8988T (cell line): ENCODE measurements at regions not wholly inside any gene's neighbourhood (a gene's known extent, or its start where the extent isn't known, plus 50 kb on each side); places are given as distances from the start of the nearest gene placed in this dataset.

Source experiments
- DNase-seq: peaks from one replicate; pipeline ENCODE4 v3.0.0; 2011

DNA sequence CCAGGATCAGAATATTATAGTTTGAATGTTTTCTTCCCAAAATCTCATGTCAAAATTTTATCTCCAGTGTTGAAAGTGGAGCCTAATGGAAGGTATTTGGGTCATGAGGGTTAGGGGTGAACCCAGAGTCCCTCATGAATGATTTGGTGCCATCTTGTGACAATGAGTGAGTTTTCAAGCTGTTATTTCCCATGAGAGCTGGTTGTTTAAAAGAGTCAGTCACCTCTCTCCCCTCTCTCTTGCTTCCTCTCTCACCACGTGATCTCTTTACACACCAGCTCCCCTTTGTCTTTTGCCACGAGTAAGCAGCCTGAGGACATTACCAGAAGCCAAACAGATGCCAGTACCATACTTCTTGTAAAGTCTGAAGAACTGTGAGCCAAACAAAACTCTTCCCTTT, 561.6 kb downstream of the RERGL start:
- no peak for DNase-seq

DNA sequence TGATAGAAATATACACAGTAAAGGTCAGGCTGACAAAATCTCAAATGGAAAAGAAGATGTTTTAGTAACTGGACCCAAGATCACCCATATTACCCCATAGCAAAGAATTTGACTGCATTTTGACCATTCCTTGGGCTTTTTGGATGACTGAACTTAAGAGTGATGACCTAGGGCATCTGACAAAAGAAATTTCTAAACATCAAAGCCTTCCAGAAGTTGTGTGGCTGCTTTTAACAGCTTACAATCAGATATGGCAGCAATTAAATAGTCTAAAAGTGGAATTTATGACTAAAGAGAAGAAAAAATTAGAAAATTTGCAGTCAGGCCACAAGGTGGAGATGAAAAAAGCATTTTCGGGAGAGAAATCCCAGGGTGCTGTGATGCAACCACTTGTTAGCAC, 563.0 kb downstream of the RERGL start:
- no peak for DNase-seq

DNA sequence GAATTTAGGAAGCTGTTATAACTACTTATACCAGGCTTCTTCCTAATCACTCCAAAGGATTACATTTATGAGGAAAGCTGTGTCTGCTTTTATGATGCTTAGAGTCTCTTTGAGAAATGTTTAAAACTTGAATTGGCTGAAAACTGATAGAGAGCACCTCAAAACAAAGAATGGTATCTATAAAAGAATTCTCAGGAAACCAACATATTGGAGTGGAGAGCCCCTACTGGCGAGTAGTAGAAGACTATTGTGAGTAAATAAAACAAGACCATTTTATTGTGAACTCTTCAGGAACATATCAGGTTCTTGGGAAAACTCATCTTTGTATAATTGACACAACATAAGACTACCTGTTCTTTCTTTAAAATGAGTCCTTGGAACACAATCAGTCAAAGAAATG, 578.6 kb downstream of the RERGL start:
- no peak for DNase-seq

DNA sequence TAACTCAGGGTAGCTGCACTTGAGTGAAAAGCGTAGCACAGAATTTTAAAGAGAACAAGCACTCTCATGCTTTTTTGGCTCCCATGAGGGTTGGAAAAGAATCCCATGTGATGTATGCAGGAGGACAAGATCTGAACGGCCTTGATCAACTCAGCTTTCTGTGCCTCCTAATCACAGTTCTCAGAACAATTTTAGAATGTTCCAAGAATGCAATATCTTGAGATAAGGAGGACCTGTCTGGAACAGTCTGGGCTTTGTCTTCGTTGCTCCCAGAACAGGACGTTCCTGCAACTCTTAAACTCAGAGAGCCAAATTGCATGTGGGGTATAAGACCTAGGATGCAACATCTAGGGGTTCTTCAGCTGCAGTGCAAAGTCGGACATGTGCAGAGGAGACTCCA, 582.7 kb downstream of the RERGL start:
- no peak for DNase-seq

DNA sequence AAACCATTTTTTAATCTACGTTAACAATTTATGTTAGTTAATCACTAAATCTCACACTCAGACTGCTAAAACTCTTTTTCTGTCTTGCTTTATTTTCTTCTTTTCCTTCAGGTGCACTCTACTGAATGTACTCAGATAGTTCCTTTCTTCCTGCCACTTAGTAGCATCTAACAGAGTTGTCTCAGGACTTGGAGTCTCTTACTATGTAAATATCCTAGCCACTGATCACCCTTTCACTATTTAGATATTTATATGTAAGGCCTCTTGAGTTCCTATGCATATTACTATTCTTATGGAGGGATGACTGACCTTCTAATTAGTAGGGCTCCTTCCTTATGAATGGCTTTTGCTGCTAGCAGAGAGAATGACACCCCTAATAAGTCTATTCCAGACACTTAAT, 586.3 kb downstream of the RERGL start:
- no peak for DNase-seq

DNA sequence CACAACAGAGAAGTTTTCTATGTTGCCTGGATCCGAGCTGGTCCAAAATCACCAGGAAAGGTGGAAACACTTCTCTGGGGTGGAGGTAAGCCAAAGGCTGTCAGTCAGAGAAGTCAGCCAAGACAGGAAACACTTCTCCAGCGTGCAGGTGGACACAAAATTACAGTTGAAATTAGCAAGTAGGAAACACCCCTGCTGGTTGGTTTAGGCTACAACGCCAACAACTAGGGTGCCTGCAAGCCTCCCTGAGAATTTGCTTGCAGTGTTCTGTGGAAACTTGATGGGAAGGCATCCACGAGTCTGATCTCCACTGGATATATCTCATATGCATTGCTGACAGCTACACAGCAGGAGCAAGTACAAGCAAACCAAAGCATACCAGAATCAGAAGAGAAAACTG, 600.5 kb downstream of the RERGL start:
- no peak for DNase-seq

DNA sequence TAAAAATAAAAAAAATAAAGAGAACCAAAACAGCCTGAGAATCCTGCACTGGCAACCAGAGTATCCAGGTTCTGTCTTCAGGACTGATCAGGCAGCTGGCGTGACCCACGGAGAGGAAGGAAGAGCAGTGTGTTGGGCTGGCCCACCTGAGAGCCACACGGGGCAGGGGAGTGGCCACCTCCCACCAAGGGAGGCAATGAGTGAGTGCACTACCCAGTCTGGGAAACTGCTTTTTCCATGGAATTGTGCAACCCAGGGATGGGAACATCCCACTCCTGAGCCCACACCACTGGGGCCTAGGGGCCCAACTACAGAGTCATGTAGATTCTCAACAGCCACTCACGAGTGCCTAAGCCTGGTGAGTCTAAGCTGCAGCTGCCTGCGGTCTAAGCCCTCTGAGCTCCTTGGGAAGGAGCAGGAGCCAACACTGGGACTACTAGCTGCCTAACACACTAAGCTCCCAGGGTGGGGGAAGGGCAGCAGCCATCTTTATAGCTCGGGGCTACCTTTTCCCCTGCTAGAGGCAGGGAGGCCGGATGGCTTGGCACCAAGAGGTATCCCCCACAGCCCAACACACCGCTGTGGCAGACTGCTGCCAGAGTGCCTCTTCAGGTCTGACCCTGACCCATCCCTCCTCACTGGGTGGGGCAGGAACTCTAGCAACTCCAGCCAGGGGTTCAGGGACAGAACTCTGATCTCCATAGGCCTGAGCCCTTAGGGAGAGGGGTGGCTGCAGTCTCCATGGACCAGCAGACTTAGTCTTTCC, 610.9 kb downstream of the RERGL start:
- DNase-seq: no peak

DNA sequence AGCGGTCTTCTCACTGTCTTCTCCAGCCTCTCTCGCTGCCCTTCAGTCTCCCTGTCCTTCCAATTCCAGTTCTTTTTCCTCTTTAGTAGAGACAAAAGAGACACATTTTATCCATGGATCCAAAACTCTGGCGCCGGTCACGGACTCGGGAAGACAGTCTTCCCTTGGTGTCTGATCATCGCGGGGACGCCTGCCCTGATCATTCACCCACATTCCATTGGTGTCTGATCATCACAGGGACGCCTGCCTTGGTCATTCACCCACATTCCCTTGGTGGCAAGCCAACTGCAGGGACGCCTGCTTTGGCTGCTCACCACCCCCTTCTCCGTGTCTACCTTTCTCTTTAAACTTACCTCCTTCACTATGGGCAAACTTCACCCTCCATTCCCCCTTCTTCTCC, 619.5 kb downstream of the RERGL start:
- no peak for DNase-seq

DNA sequence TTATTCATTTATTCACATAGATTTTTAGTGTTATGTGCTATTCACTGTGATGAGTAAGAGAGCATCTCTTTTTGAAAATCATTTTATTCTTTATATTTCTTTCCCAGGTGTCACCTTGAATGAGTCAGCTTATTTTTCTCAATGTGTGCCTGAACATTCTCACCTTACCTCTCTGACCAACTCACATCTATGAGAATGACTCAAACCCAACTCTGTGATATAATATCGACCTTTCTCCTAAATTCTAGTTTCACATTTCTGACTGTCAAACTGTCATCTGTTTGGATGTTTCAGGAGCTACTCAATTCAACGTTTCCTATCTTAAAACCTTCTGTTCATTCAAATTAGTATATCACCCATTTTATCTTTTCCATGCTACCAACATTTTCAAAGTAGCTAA, 630.8 kb downstream of the RERGL start:
- no peak for DNase-seq

DNA sequence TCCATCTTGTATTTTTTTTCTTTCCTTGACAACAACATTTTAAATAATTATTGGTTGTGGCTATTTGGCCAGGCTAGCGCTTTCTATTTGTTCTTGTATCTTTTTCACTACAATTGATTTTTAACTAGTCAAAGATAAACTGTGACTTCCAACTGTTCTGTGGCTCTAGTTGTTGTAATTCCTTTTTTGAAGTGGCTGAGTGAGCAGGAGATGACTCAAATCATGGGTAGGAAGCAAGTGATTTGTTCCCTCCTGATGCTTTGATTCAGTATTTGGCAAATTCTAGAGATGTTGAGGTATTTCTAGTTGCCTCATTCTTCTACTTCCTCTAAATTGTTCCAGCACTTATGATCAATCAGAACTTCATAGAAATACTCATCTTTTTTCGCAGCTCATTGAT, 633.5 kb downstream of the RERGL start:
- DNase-seq: no peak

DNA sequence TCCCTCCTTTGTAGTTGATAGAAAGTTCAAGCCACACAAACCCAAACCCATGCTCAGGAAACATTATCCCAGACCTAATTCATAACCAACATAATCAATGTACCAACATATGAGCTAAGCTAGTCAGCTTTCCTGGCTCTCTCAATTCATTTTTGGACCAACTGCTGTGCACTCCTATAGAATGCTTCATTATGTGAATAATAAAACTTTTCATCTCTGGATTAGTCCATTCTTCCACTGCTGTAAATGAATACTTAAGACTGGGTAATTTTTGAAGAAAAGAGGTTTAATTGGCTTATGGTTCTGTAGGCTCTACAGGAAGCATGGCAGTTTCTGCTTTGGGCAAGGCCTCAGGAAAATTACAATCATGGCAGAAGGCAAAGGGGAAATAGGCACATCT, 651.9 kb downstream of the RERGL start:
- DNase-seq: no peak

DNA sequence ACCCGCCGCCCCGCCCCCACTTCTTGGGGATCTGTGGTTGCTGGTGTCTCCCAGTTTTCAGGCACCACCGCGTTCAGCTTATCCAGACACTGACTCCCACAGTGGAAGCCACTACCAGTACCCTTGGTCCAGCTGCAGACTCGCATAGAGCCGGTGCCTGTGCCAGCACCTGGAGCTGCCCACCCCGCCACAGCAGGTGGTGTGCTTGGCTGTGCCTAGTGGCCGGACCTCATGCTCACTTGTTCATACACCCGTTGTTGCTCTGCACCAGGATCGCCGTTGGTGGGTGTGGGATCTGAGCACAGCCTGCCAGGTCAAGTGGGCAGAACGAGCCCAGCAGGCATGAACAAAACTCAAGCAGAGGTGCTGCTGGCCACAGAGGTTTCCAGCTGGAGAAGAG, 673.2 kb downstream of the RERGL start:
- no peak for DNase-seq

DNA sequence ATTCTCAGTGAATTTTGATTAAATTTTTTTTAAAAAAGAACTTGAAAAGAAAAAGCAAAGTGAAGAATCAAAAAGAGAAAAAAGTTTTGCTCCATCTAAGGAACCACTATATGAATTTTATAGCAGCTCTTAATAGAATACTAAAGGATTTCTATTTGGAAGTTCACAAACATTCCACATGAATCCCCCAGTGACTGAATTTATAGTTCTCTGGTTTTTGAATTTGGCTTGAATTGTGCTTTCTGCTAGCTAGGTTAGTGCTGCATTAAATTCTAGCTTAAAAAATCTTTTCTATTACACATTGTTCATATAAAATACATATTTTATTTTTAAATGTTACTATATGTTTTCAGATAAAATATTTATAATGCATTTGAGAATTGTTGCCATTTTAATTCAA, 675.4 kb downstream of the RERGL start:
- no peak for DNase-seq

DNA sequence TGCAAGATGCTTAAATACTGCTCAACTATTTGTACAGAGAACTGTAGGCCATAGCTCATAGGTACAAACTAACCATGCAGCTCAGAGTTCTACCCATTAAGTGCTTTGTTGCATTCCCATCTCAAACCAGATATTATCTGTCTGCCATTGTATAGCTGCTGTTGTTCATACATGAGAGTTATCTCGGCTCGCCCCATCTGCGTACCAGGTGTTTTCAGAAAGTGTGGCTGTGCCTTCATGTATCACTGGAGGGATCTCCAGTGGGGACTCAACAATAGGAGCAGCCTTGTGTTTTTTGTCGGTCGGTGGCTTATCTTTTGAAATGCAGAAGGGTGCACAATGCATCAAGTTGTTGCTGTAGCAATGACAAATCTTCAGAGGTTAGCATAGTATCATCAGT, 678.3 kb downstream of the RERGL start:
- no peak for DNase-seq

DNA sequence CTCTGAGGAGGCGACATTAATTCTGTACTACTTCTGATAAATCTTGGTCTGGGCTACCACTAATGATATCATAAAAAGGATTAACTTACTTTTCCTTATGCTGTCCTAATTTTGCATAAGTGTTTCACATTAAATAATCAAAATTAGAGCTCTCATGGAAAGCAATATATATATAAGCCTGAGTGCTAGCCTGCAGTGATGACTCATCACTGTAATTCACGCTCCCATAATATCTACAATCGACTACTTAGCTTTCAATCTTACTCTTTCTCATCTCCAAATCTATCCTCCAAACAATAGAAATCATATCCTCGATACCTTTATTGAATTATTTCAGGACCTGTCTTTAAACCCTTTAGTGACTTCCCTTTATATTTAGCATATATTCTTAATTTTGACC, 701.3 kb downstream of the RERGL start:
- DNase-seq: no peak

DNA sequence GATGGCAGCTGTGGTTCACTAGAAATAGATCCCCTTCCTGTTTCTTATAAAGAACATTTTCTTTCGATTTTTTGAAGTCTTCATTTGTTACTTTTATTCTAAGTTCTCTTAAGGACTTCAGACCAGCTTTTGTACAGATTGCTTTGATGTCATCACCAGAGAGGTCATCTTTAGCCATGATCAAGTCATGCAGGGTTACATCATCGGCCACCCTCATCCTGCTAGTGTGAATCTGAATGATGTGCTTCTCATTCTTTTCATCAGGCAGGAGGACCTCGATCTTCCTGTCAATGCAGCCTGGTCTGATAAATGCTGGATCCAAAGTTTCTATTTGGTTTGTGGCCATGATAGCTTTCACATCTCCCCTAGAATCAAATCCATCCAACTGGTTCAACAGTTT, 706.7 kb downstream of the RERGL start:
- DNase-seq: no peak

DNA sequence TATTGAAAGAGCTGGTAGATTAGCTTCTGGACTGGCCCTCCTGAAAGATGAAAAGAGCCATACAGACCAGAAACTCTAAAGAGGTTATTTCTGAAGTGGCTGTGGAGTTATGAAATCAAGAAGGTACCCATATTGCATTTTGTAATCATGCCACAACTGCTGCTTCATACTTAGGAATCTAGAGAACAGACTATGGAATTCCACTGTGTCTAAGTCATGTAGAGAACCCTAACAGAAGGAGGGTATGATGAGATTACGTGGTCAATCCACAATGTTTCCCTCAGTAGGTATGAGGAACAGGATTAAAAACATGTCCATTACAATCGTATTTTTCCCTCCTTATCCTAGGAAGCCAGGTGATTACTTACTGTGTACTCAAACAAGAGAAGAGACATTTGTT, 708.8 kb downstream of the RERGL start:
- DNase-seq: no peak

DNA sequence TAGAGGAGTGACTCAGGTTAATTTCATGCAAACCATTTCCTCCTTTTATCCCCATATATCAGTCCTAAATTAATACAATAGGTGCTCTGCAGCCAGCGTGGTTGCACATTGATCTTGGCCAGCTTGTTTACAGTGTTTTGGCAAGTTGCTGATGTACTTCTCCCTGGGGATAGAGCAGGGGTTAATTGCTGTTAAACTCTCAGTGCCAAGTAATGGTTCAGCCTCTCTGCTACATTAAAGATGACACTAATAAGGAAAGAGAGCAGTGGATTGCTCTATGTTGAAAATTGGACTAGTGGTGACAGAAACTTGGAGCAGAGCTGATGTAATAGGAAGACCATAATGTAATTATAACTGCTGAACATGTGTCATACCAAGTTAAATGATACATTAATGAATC, 717.5 kb downstream of the RERGL start:
- no peak for DNase-seq

DNA sequence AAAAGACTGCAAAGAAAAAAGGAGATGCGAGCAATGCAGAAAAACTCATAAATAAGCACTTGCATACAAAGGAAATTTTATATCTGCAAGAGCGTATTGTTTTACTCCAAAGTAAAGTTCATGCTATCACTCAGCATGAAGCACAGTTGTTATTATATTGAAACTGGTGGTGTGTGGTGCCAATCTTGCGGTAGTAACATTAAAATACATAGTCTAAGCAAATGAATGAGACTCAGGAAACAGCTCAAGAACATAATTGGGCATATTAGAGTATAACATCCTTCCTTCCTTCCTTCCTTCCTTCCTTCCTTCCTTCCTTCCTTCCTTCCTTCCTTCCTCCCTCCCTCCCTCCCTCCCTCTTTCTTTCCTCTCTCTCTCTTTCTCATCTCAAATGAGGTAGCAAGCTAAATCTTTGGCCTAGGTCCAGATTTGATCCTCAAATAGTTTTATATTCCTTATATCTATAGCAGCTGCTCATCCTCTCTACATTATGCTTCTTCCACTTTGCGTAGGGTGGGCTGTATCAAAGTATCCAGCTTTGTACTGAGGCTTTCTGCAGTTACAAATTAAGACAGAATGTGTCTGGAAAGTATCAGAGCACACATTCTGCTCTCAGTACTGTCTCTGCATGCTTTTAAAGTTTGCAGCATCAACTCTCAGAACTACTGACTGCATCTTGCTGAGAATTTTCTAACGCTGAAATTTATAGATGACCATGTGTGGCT, 718.3 kb downstream of the RERGL start:
- no peak for DNase-seq

DNA sequence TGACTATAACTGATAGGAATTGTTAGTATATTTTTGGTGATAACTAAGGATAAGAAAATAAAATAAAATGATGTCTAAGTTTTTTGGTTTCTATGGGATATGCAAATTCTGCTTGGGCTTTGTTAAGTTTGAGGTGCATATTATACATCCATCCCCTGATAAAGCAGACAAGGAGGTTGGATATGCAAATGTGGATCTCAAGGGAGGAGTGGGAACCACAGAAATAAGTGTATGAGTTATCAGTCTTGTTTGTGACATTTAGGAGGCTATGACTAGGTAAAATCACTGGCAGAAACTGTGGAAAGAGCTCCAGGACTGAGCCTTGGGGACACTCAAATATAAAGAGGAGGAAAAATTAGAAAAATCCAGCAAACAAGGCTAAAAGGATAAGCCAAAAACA, 719.4 kb downstream of the RERGL start:
- DNase-seq: no peak

DNA sequence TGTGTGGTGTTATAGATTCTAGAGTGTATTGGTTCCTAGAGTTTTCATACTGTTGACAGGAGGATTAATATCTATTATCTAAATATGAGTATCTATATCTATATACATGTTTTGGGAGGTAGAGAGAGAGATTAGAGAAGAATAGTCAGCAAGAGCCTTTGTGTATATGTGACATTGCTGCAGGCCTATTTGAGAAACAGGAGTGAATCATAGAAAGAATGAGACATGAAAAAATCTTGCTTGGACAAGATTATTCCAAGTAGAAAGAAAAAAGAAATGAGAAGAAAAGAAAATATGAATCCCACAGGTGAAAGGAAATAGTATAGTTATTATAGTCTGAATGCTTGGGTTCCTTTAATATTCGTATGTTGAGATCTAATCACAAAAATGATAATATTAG, 720.4 kb downstream of the RERGL start:
- DNase-seq: no peak

DNA sequence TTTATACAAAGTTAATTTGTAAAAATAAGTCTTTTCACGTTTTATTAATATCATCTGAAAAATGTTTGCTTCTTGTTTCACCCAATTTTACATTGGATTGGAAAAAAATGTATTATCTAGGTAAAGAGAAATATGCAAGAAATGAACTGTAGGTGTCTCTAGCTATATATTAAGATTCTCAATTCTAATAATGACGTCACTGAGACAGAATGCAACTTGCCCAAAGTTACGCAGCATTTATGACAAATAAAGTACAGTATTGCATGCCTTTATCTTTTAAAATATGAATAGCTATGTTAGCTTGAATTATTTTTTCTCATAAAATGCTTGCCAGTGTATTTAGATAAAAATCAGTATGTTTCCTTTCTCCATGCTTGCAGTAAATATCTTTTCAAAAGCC, 728.8 kb downstream of the RERGL start:
- DNase-seq: no peak

DNA sequence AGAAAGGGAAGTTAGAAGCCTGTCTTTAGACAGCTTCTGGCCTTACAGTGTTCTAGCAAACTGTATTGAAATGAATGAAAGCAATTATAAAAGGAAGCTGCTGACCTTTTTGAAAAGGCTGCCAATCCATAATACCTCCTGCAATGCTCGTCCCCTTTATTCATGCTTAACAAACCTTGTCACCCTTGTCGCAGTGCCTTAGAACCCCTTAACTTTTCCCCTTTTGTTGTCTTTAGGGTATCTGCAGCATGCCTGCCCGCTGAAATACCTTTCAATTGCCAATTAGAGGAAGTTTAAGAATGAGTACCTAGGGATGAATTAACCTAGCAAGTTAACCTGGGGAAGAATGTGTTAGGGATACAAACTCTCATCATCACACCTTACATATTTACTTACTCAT, 731.2 kb downstream of the RERGL start:
- no peak for DNase-seq

DNA sequence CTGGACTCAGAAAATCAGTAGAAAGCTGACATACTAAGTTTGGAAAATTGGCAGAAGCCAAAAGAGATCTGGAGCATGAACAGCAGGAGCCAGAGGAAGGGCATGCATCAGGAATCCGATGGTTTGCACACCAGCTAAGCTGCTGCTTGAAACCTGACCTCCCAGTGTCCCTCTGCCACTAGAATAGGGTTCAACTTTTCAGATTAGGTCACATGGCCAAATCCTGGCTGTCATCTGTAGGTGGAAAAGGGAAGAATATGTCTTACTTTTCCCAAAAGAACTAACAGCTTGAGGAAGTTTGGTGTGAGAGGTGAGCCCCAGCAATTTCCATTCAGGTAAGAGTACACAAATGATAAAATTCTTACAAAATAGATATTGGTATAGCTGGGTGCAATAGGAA, 732.6 kb downstream of the RERGL start:
- no peak for DNase-seq

DNA sequence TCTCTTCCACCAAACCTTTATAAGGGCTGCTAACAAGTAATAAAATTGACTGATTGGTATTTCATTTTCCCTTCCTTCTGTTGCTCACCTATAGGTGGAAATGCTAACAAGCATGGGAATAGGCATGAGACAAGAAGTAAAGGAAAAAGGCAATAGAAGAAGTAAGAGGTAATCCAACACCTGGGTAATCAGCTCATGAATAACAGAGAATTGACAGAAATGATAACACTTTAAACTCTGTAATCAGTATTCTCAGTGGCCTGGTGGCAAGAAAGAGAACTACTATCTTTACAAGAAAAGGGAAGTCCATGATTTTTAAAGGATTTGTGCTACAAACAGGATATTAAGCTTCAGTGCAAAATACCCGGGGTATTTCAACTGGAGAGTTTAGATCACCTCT, 737.8 kb downstream of the RERGL start:
- DNase-seq: no peak
